ENCODE measurements at regions not wholly inside any gene's neighbourhood (a gene's known extent, or its start where the extent isn't known, plus 50 kb on each side); places are given as distances from the start of the nearest gene placed in this dataset.

- H3K4me3 ChIP-seq = no peak overlapping the region
- no peak for TF ChIP-seq CTCF (IDR thresholded peaks at IDR 0.05)
- H3K27ac ChIP-seq = no peak overlapping the region
- DNase-seq (ENCODE audit: low spot score) = no peak
Measured at GRCh38 chr6:118761645-118762044, 110.3 kb upstream of the CEP85L start.

- Histone ChIP-seq H3K27ac (no peak overlapping the region), H3K4me3 (no peak overlapping the region)
- no peak for TF ChIP-seq CTCF (IDR thresholded peaks at IDR 0.05)
- no peak for DNase-seq (ENCODE audit: low spot score)
Measured at GRCh38 chr6:118758946-118759345, 107.6 kb upstream of the CEP85L start.

- H3K27ac ChIP-seq = no peak overlapping the region
- no peak overlapping the region for H3K4me3 ChIP-seq
- TF ChIP-seq CTCF (IDR thresholded peaks at IDR 0.05) = no peak
- DNase-seq (ENCODE audit: low spot score) = no peak
Measured at GRCh38 chr6:118755941-118756646, 104.7 kb upstream of the CEP85L start.

GRCh38 chr6:118752803-118753202 lies 101.4 kb upstream of the CEP85L start:
- Histone ChIP-seq H3K27ac (no peak overlapping the region), H3K4me3 (no peak overlapping the region)
- DNase-seq (ENCODE audit: low spot score) = no peak
- TF ChIP-seq CTCF (IDR thresholded peaks at IDR 0.05) = no peak

- no peak overlapping the region for H3K4me3 ChIP-seq
- no peak overlapping the region for H3K27ac ChIP-seq
- no peak for DNase-seq (ENCODE audit: low spot score)
- TF ChIP-seq CTCF (IDR thresholded peaks at IDR 0.05) = no peak
Measured at GRCh38 chr6:118751072-118751471, 99.7 kb upstream of the CEP85L start.

GRCh38 chr6:118750143-118750542 lies 98.8 kb upstream of the CEP85L start:
- no peak for TF ChIP-seq CTCF (IDR thresholded peaks at IDR 0.05)
- no peak overlapping the region for H3K27ac ChIP-seq
- no peak for DNase-seq (ENCODE audit: low spot score)
- no peak overlapping the region for H3K4me3 ChIP-seq

GRCh38 chr6:118748311-118749062 lies 97.1 kb upstream of the CEP85L start:
- DNase-seq (ENCODE audit: low spot score) = no peak
- TF ChIP-seq CTCF (IDR thresholded peaks at IDR 0.05) = no peak
- Histone ChIP-seq H3K27ac (no peak overlapping the region), H3K4me3 (peak overlapping the region; percentile 56)
